Spleen (tissue), 11 donors: ENCODE measurements at regions not wholly inside any gene's neighbourhood (a gene's known extent, or its start where the extent isn't known, plus 50 kb on each side); places are given as distances from the start of the nearest gene placed in this dataset.

Source experiments
- DNase-seq: peaks from one replicate; pipeline ENCODE4 v3.0.0-alpha.2; 2020
- H3K27ac ChIP-seq, 8 donors: fragments of 200-600 bp; sonication (generic) in 7 of 8; 1 replicate in 4 of 8; 2 replicates in 4 of 8; pipeline versions ENCODE4 v1.5.0 to v1.8.0; 2016 to 2021; ENCODE audit warnings: inconsistent platforms in 4 of 8, mild to moderate bottlenecking in 4 of 8, moderate library complexity in 1 of 8
- H3K27me3 ChIP-seq, 7 donors: fragments of 200-600 bp; sonication (generic) in 6 of 7; replicated peaks in 1 of 7; 1 replicate in 4 of 7; 2 replicates in 3 of 7; pipeline versions ENCODE4 v1.5.0 to v1.8.0; 2016 to 2021; ENCODE audit warnings: inconsistent platforms in 3 of 7, mild to moderate bottlenecking in 1 of 7
- H3K36me3 ChIP-seq, 6 donors: fragments of 200-600 bp; sonication (generic) in 5 of 6; 1 replicate in 4 of 6; 2 replicates in 2 of 6; pipeline versions ENCODE4 v1.5.0 to v1.8.0; 2016 to 2021; ENCODE audit warnings: inconsistent platforms in 2 of 6
- H3K4me1 ChIP-seq, 6 donors: fragments of 200-600 bp; sonication (generic) in 5 of 6; 1 replicate in 3 of 6; 2 replicates in 3 of 6; pipeline versions ENCODE4 v1.5.0 to v1.8.0; 2016 to 2021; ENCODE audit warnings: inconsistent platforms in 3 of 6
- H3K4me3 ChIP-seq, 8 donors: fragments of 200-600 bp; sonication (generic) in 7 of 8; 1 replicate in 4 of 8; 2 replicates in 4 of 8; pipeline versions ENCODE4 v1.5.0 to v1.8.0; 2016 to 2021; ENCODE audit warnings: inconsistent platforms in 4 of 8, mild to moderate bottlenecking in 4 of 8, moderate library complexity in 2 of 8
- H3K9me3 ChIP-seq, 8 donors: fragments of 200-600 bp; sonication (generic) in 7 of 8; 1 replicate in 4 of 8; 2 replicates in 4 of 8; pipeline versions ENCODE4 v1.5.0 to v1.8.0; 2016 to 2021; ENCODE audit warnings: inconsistent platforms in 4 of 8
- POLR2A ChIP-seq, 3 donors: fragments of 450-650 bp; IDR thresholded peaks; one replicate each; pipeline ENCODE4 v1.5.1; 2017; ENCODE audit warnings: antibody characterized with exemption in 3 of 3, mild to moderate bottlenecking in 1 of 3
- POLR2AphosphoS5 ChIP-seq, 3 donors: sonication (generic); formaldehyde crosslinking; IDR thresholded peaks; one replicate each; pipeline ENCODE4 v1.5.1; 2017; ENCODE audit warnings: antibody characterized with exemption in 3 of 3
- WGBS, 5 donors: extraction: QIAGEN DNeasy Blood & Tissue Kit in 3 of 5; methylation state at CpG; one replicate each; pipeline versions ENCODE4 v1.1.5 to v1.1.7; 2013 to 2018; 5-methylcytosine and 5-hydroxymethylcytosine counted together
- intact Hi-C: fragments of 100-400 bp; cut with DNase I; formaldehyde crosslinking; loops from one replicate; pipeline ENCODE4 v1.15.0; 2023; ENCODE audit warnings: low total_unique reads
- TF ChIP-seq, protein P1 (sequence below), 11 experiments: fragments of 200-600 bp in 7 of 11; fragments of 450-650 bp in 4 of 11; sonication (generic) in 4 of 11; IDR thresholded peaks in 8 of 11; conservative IDR thresholded peaks in 3 of 11; 1 replicate in 7 of 11; 2 replicates in 4 of 11; pipeline versions ENCODE4 v1.4.0 to v1.8.0; 2016 to 2021; ENCODE audit warnings: antibody characterized with exemption in 11 of 11, inconsistent platforms in 4 of 11, mild to moderate bottlenecking in 1 of 11
- donor health status: healthy with polysubstance abuse.
- donor health status: DM: no; HTN: no; CAD: no; lungs with moderate emphysema.
- donor health status: DM: no; HTN: no; CAD: no.
- donor health status: Bipolar disorder and iron deficiency.
- donor health status: healthy.
- donor health status: DM: no; HTN: no; CAD: no.
- donor health status: DM: yes; HTN: yes; CAD: no.

DNA sequence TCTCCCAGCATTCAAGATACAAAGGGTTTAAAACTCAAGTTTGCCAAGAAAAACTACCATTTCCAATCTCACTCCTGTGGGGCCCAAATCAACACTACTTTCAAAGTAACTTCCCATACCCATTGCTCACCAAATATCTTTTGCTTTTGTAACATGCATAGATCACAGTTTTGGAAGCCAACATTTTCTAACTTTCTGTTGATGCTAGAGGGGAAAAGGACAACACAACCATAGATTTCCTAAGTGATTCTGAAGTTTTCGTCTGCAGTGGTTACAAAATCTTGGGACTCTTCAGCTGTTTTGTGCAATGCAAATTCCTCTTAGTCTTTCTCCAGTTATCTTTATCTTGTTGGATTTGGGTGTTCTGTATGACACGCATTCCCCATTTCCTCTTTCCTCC is 94.1 kb upstream of the PAPPA start:
- Histone ChIP-seq H3K4me3 (no peak overlapping the region), H3K27ac (no peak overlapping the region), H3K27me3 (peaks cover 0 to 2% (median 0%) of the 10 kb centered on the region in 7 donors), H3K36me3 (no peaks in the 10 kb centered on the region), H3K4me1 (no peaks in the 10 kb centered on the region), H3K9me3 (no peaks in the 10 kb centered on the region)
- no peak for DNase-seq
- no peak for TF ChIP-seq POLR2AphosphoS5 (IDR thresholded peaks at IDR 0.05)
- TF ChIP-seq, protein P1, sequence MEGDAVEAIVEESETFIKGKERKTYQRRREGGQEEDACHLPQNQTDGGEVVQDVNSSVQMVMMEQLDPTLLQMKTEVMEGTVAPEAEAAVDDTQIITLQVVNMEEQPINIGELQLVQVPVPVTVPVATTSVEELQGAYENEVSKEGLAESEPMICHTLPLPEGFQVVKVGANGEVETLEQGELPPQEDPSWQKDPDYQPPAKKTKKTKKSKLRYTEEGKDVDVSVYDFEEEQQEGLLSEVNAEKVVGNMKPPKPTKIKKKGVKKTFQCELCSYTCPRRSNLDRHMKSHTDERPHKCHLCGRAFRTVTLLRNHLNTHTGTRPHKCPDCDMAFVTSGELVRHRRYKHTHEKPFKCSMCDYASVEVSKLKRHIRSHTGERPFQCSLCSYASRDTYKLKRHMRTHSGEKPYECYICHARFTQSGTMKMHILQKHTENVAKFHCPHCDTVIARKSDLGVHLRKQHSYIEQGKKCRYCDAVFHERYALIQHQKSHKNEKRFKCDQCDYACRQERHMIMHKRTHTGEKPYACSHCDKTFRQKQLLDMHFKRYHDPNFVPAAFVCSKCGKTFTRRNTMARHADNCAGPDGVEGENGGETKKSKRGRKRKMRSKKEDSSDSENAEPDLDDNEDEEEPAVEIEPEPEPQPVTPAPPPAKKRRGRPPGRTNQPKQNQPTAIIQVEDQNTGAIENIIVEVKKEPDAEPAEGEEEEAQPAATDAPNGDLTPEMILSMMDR (IDR thresholded peaks at IDR 0.05 in 8 of 11, conservative IDR thresholded peaks at IDR 0.05 in 3 of 11), result no peak
- intact Hi-C loops, result no loop called here
- WGBS, 5 donors, result 78 to 96% (median 85%) methylated on average over 2 of the region's 2 CpGs

DNA sequence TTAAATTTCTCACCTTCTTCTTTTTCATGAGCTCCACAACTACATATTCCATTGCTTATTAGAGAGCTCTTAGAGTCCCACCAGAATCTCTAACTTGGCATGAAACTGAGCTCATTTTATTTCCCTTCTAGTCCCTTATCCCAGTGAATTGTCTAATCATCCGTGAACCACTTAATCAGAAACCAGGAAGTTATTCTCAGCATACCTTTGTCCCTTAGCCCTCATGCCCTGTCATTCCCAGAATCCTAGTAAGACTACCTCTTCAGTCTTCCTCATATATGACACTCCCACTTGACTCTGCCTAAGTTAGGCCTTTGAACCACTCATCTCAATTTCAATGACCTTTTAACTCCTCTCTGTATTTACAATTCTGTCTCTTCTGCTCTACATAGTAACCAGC is 93.0 kb upstream of the PAPPA start:
- H3K27ac ChIP-seq, result no peak overlapping the region
- no peak for TF ChIP-seq POLR2AphosphoS5 (IDR thresholded peaks at IDR 0.05)
- TF ChIP-seq, protein P1 (IDR thresholded peaks at IDR 0.05 in 8 of 11, conservative IDR thresholded peaks at IDR 0.05 in 3 of 11), result no peak
- no peak for TF ChIP-seq POLR2A (IDR thresholded peaks at IDR 0.05)
- no peaks in the 10 kb centered on the region for H3K4me1 ChIP-seq
- DNase-seq, result no peak
- intact Hi-C loops, result no loop called here
- no peaks in the 10 kb centered on the region for H3K27me3 ChIP-seq
- no peaks in the 10 kb centered on the region for H3K9me3 ChIP-seq
- 53 to 88% (median 81%) methylated on average over 1 of the region's 1 CpG for WGBS, 5 donors
- no peak overlapping the region for H3K4me3 ChIP-seq
- no peaks in the 10 kb centered on the region for H3K36me3 ChIP-seq

DNA sequence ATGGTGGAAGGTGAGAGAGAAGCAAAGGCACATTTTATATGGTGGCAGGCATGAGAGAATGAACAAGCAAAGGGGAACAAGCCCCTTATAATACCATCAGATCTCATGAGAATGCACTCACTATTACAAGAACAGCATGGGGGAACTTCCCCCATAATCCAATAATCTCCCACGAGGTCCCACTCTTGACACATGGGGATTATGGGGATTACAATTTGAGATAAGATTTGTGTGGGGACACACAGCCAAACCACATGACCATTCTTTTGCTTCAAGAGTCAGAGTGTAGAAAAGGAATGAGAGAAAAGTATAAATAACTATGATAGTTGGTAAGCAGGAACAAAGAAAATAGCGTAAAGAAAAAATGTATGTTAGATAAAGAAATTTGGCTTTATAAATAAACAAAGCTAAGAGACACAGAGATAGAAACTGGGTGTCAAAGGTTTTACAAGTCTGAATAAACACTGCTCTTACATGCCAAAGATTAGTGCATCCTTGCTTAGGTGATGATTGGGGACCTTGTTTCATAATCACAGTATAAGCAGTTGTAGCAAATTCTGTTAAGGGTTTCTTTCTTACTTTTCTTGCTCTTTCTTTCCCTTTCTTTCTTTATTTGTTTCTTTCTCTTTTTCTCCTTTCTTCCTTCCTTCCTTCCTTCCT is 91.9 kb upstream of the PAPPA start:
- no peak overlapping the region for H3K27ac ChIP-seq
- no peaks in the 10 kb centered on the region for H3K9me3 ChIP-seq
- TF ChIP-seq, protein P1 (IDR thresholded peaks at IDR 0.05 in 8 of 11, conservative IDR thresholded peaks at IDR 0.05 in 3 of 11), result no peak
- TF ChIP-seq POLR2A (IDR thresholded peaks at IDR 0.05), result no peak
- TF ChIP-seq POLR2AphosphoS5 (IDR thresholded peaks at IDR 0.05), result no peak
- H3K4me3 ChIP-seq, result no peak overlapping the region
- intact Hi-C loops, result no loop called here
- no peaks in the 10 kb centered on the region for H3K36me3 ChIP-seq
- WGBS, 5 donors, result 60 to 81% (median 74%) methylated on average over 2 of the region's 2 CpGs
- no peaks in the 10 kb centered on the region for H3K27me3 ChIP-seq
- H3K4me1 ChIP-seq, result no peaks in the 10 kb centered on the region
- no peak for DNase-seq

DNA sequence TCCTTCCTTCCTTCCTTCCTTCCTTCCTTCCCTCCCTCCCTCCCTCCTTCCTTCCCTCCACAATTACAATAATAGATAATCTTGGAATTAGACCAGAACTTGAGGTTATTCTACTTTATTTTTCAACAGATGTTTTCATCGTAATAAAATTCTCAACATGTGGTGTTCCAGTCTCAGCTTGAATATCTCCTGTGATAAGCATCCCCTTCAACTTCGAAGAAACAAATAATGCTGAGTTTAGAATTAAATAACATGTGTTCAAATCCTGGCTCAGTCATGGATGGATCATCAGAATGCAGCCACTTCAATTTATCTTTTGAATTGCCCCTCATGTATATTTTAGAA is 91.4 kb upstream of the PAPPA start:
- no peaks in the 10 kb centered on the region for H3K27me3 ChIP-seq
- no peak overlapping the region for H3K4me3 ChIP-seq
- 81 to 91% (median 86%) methylated on average over 2 of the region's 2 CpGs for WGBS, 5 donors
- H3K36me3 ChIP-seq, result no peaks in the 10 kb centered on the region
- H3K4me1 ChIP-seq, result no peaks in the 10 kb centered on the region
- H3K9me3 ChIP-seq, result no peaks in the 10 kb centered on the region
- DNase-seq, result no peak
- intact Hi-C loops, result no loop called here
- no peak for TF ChIP-seq POLR2AphosphoS5 (IDR thresholded peaks at IDR 0.05)
- TF ChIP-seq, protein P1 (IDR thresholded peaks at IDR 0.05 in 8 of 11, conservative IDR thresholded peaks at IDR 0.05 in 3 of 11), result no peak
- TF ChIP-seq POLR2A (IDR thresholded peaks at IDR 0.05), result no peak
- H3K27ac ChIP-seq, result no peak overlapping the region
